HepG2 (cell line): ENCODE measurements at regions not wholly inside any gene's neighbourhood (a gene's known extent, or its start where the extent isn't known, plus 50 kb on each side); places are given as distances from the start of the nearest gene placed in this dataset.
A peak's percentile ranks its signal among the peaks of the same experiment; 100 is the strongest.

Experiments used
- BRD4 ChIP-seq: sonication (generic); formaldehyde crosslinking; IDR thresholded peaks from 2 replicates; pipeline ENCODE4 v1.4.0; 2020; ENCODE audit warnings: missing genetic modification reagents
- CREB3 ChIP-seq: sonication (generic); formaldehyde crosslinking; IDR thresholded peaks from 2 replicates; pipeline ENCODE4 v1.5.0; 2020; ENCODE audit warnings: missing genetic modification reagents
- ELF3 ChIP-seq: IDR thresholded peaks from 2 replicates; pipeline ENCODE4 v1.6.1; 2016; ENCODE audit warnings: missing genetic modification reagents, missing compliant biosample characterization
- HMG20B ChIP-seq: conservative IDR thresholded peaks from 2 replicates; pipeline ENCODE4 v1.6.1; 2016; ENCODE audit warnings: missing genetic modification reagents, missing compliant biosample characterization
- HMGXB3 ChIP-seq: sonication (generic); formaldehyde crosslinking; IDR thresholded peaks from 2 replicates; pipeline ENCODE4 v1.4.0; 2020; ENCODE audit warnings: missing genetic modification reagents, borderline replicate concordance
- IRF2 ChIP-seq: IDR thresholded peaks from 2 replicates; pipeline ENCODE4 v1.6.1; 2018; ENCODE audit warnings: missing genetic modification reagents, missing compliant biosample characterization
- KLF6 ChIP-seq: IDR thresholded peaks from 2 replicates; pipeline ENCODE4 v1.8.0; 2016; ENCODE audit warnings: missing biosample characterization, missing genetic modification reagents
- MIER2 ChIP-seq: IDR thresholded peaks from 2 replicates; pipeline ENCODE4 v1.6.1; 2016; ENCODE audit warnings: missing biosample characterization, missing genetic modification reagents
- MYNN ChIP-seq: sonication (generic); formaldehyde crosslinking; IDR thresholded peaks from 2 replicates; pipeline ENCODE4 v1.4.0; 2020; ENCODE audit warnings: mild to moderate bottlenecking, low read depth, missing genetic modification reagents
- NAIF1 ChIP-seq: sonication (generic); formaldehyde crosslinking; IDR thresholded peaks from 2 replicates; pipeline ENCODE4 v1.5.0; 2020; ENCODE audit warnings: mild to moderate bottlenecking, missing genetic modification reagents, borderline replicate concordance
- PAF1 ChIP-seq: IDR thresholded peaks from 2 replicates; pipeline ENCODE4 v1.6.1; 2016; ENCODE audit warnings: missing genetic modification reagents, missing compliant biosample characterization
- PBX2 ChIP-seq: IDR thresholded peaks from 2 replicates; pipeline ENCODE4 v1.6.1; 2016; ENCODE audit warnings: control low read depth
- PLRG1 ChIP-seq: fragments of 450-650 bp; conservative IDR thresholded peaks from 2 replicates; pipeline ENCODE4 v1.6.1; 2016
- RBM39 ChIP-seq: fragments of 200-400 bp; formaldehyde crosslinking; IDR thresholded peaks from one replicate; pipeline ENCODE4 v1.6.1; 2018; ENCODE audit warnings: antibody characterized with exemption, mild to moderate bottlenecking, low read depth, low read length; ENCODE audit not compliant: poor library complexity, severe bottlenecking
- RCOR2 ChIP-seq: IDR thresholded peaks from 2 replicates; pipeline ENCODE4 v1.6.1; 2016; ENCODE audit warnings: missing biosample characterization, missing genetic modification reagents
- SAP130 ChIP-seq: IDR thresholded peaks from 2 replicates; pipeline ENCODE4 v1.6.1; 2016; ENCODE audit warnings: low read depth
- TCF7L2 ChIP-seq: IDR thresholded peaks from 2 replicates; pipeline ENCODE4 v1.6.1; 2011; ENCODE audit warnings: mild to moderate bottlenecking, low read depth, low read length, moderate library complexity
- ZBTB33 ChIP-seq: sonication (generic); formaldehyde crosslinking; IDR thresholded peaks from 2 replicates; pipeline ENCODE4 v1.4.0; 2020; ENCODE audit warnings: missing genetic modification reagents
- ZNF264 ChIP-seq: sonication (generic); formaldehyde crosslinking; IDR thresholded peaks from 2 replicates; pipeline ENCODE4 v1.4.0; 2020; ENCODE audit warnings: missing genetic modification reagents
- TF ChIP-seq, protein P1 (sequence below): IDR thresholded peaks from 2 replicates; pipeline ENCODE4 v1.6.1; 2016; ENCODE audit warnings: missing compliant biosample characterization, missing genetic modification reagents, borderline replicate concordance
- TF ChIP-seq, protein P2 (sequence below): sonication (generic); formaldehyde crosslinking; IDR thresholded peaks from 2 replicates; pipeline ENCODE4 v1.4.0; 2020; ENCODE audit warnings: missing genetic modification reagents, borderline replicate concordance

GRCh38 chr17:6303664-6304063, 131.3 kb downstream of the AIPL1 start (continued):
- TF ChIP-seq CREB3 (CRISPR knock-in tag), result no peak
- no peak for TF ChIP-seq MYNN (CRISPR knock-in tag)
- TF ChIP-seq IRF2 (CRISPR knock-in tag), result no peak
- 0 out of 2 replicates have a peak, but pooled peaks have one; percentile 13 for TF ChIP-seq SAP130 (CRISPR knock-in tag)
- no peak for TF ChIP-seq PLRG1
- TF ChIP-seq HMG20B (CRISPR knock-in tag), result no peak
- TF ChIP-seq TCF7L2, result no peak
- no peak for TF ChIP-seq BRD4 (CRISPR knock-in tag)
- 0 out of 2 replicates have a peak, but pooled peaks have one; percentile 41 for TF ChIP-seq HMGXB3 (CRISPR knock-in tag)
- TF ChIP-seq, protein P1, sequence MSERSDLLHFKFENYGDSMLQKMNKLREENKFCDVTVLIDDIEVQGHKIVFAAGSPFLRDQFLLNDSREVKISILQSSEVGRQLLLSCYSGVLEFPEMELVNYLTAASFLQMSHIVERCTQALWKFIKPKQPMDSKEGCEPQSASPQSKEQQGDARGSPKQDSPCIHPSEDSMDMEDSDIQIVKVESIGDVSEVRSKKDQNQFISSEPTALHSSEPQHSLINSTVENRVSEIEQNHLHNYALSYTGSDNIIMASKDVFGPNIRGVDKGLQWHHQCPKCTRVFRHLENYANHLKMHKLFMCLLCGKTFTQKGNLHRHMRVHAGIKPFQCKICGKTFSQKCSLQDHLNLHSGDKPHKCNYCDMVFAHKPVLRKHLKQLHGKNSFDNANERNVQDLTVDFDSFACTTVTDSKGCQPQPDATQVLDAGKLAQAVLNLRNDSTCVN (CRISPR knock-in tag), result no peak
- TF ChIP-seq ELF3 (CRISPR knock-in tag), result 0 out of 2 replicates have a peak, but pooled peaks have one; percentile 32
- no peak for TF ChIP-seq NAIF1
- TF ChIP-seq RBM39, result no peak
- peak; percentile 97 for TF ChIP-seq MIER2 (CRISPR knock-in tag)
- no peak for TF ChIP-seq ZBTB33
- TF ChIP-seq, protein P2, sequence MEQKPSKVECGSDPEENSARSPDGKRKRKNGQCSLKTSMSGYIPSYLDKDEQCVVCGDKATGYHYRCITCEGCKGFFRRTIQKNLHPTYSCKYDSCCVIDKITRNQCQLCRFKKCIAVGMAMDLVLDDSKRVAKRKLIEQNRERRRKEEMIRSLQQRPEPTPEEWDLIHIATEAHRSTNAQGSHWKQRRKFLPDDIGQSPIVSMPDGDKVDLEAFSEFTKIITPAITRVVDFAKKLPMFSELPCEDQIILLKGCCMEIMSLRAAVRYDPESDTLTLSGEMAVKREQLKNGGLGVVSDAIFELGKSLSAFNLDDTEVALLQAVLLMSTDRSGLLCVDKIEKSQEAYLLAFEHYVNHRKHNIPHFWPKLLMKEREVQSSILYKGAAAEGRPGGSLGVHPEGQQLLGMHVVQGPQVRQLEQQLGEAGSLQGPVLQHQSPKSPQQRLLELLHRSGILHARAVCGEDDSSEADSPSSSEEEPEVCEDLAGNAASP (CRISPR knock-in tag), result no peak
- no peak for TF ChIP-seq PAF1
- 0 out of 2 replicates have a peak, but pooled peaks have one; percentile 35 for TF ChIP-seq ZNF264
- TF ChIP-seq PBX2 (CRISPR knock-in tag), result no peak
- 0 out of 2 replicates have a peak, but pooled peaks have one; percentile 37 for TF ChIP-seq KLF6
- no peak for TF ChIP-seq RCOR2
